ENCODE measurements at regions not wholly inside any gene's neighbourhood (a gene's known extent, or its start where the extent isn't known, plus 50 kb on each side); places are given as distances from the start of the nearest gene placed in this dataset.
"Not testable (repeated sequence)": the region's sequence is repeated elsewhere in the genome, so short reads cannot be mapped to it uniquely, and the experiment has no call there.

DNA sequence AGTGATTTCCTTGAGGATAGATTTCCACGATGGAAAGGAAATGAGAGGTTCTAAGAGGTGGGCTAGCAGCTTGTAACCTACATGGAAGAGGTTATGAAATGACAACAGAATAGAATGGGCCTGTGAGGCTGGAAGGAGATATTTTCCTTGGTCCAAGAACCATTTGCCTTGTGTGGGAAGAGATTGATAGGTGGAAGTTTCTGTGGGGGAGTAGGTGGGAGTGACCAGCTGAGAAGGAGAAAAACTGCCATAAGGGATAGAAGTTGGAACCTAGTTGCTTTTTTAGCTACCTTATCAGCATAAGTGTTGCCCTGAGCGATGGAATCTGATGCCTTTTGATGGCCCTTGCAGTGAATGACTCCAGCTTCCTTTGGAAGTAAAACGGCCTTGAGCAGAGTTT, 60.4 kb upstream of the NAA35 start:
- DNase-seq (ENCODE audit: low read depth): not testable (repeated sequence)

DNA sequence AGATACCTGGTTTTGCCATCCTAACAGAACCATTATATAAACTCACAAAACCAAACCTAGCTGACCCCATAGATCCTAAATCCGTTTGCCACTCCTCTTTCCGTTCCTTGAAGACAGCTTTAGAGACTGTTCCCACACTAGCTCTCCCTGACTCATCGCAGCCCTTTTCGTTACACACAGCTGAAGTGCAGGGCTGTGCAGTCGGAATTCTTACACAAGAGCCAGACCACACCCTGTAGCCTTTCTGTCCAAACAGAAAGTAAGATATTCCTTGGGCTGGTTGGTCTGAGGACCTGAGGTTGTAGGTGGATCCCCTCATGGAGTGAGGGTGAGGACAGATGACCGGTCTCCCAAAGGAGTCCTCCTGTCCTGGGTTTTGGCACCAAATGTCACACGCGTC, 56.7 kb upstream of the NAA35 start:
- no peak for DNase-seq (ENCODE audit: low read depth)

DNA sequence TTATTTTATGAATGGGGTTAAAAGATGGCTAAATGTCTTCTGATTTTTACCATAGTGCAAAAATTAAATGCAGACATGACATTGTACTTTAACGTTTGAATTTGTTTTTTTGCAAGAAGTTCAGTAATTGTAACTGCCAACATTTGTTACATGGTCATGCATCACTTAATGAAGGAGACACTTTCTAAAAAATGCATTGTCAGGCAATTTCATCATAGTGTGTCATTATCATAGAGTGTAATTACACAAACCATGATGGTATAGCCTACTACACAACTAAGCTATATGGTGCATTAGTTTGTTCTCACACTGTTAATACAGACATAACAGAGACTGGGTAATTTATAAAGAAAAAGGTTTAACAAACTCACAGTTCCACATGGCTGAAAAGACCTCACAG, 50.0 kb upstream of the NAA35 start:
- no peak for DNase-seq (ENCODE audit: low read depth)
